GM18511 (cell line): ENCODE measurements at regions not wholly inside any gene's neighbourhood (a gene's known extent, or its start where the extent isn't known, plus 50 kb on each side); places are given as distances from the start of the nearest gene placed in this dataset.
"Not testable (repeated sequence)": the region's sequence is repeated elsewhere in the genome, so short reads cannot be mapped to it uniquely, and the experiment has no call there.

Experiments
- ATAC-seq: cut with Tn5 transposase; IDR thresholded peaks from one replicate; pipeline ENCODE4 v1.9.1; 2021; ENCODE audit warnings: mild to moderate bottlenecking, moderate library complexity; ENCODE audit not compliant: unreplicated experiment

GRCh38 chr20:47903009-47903408 is 117.7 kb upstream of the SULF2 start:
- not testable (repeated sequence) for ATAC-seq

- ATAC-seq = not testable (repeated sequence)
Observed at GRCh38 chr20:47899313-47899712, 114.0 kb upstream of the SULF2 start.

- ATAC-seq = no peak
Observed at GRCh38 chr20:47897461-47897860, 112.2 kb upstream of the SULF2 start.

- not testable (repeated sequence) for ATAC-seq
Observed at GRCh38 chr20:47892681-47893080, 107.4 kb upstream of the SULF2 start.

GRCh38 chr20:47890708-47891107 is 105.4 kb upstream of the SULF2 start:
- ATAC-seq = not testable (repeated sequence)

- not testable (repeated sequence) for ATAC-seq
Observed at GRCh38 chr20:47889751-47890150, 104.5 kb upstream of the SULF2 start.

- ATAC-seq = no peak
Observed at GRCh38 chr20:47888351-47888750, 103.1 kb upstream of the SULF2 start.

GRCh38 chr20:47887477-47888080 is 102.3 kb upstream of the SULF2 start:
- ATAC-seq = no peak

GRCh38 chr20:47887064-47887463 is 101.8 kb upstream of the SULF2 start:
- ATAC-seq = no peak

GRCh38 chr20:47886454-47887041 is 101.3 kb upstream of the SULF2 start:
- ATAC-seq = no peak

GRCh38 chr20:47885909-47886453 is 100.7 kb upstream of the SULF2 start:
- ATAC-seq = no peak

- not testable (repeated sequence) for ATAC-seq
Observed at GRCh38 chr20:47883940-47884339, 98.7 kb upstream of the SULF2 start.

GRCh38 chr20:47883186-47883585 is 97.9 kb upstream of the SULF2 start:
- ATAC-seq = no peak

- ATAC-seq = no peak
Observed at GRCh38 chr20:47879771-47880170, 94.5 kb upstream of the SULF2 start.

- ATAC-seq = no peak
Observed at GRCh38 chr20:47878601-47879027, 93.3 kb upstream of the SULF2 start.

- no peak for ATAC-seq
Observed at GRCh38 chr20:47876311-47877088, 91.2 kb upstream of the SULF2 start.

- ATAC-seq = no peak
Observed at GRCh38 chr20:47875297-47876025, 90.2 kb upstream of the SULF2 start.

- no peak for ATAC-seq
Observed at GRCh38 chr20:47872341-47872740, 87.1 kb upstream of the SULF2 start.

- ATAC-seq = no peak
Observed at GRCh38 chr20:47870475-47870874, 85.2 kb upstream of the SULF2 start.

GRCh38 chr20:47868744-47869143 is 83.5 kb upstream of the SULF2 start:
- ATAC-seq = no peak

GRCh38 chr20:47868236-47868635 is 83.0 kb upstream of the SULF2 start:
- no peak for ATAC-seq
